ENCODE measurements at regions not wholly inside any gene's neighbourhood (a gene's known extent, or its start where the extent isn't known, plus 50 kb on each side); places are given as distances from the start of the nearest gene placed in this dataset.

DNA sequence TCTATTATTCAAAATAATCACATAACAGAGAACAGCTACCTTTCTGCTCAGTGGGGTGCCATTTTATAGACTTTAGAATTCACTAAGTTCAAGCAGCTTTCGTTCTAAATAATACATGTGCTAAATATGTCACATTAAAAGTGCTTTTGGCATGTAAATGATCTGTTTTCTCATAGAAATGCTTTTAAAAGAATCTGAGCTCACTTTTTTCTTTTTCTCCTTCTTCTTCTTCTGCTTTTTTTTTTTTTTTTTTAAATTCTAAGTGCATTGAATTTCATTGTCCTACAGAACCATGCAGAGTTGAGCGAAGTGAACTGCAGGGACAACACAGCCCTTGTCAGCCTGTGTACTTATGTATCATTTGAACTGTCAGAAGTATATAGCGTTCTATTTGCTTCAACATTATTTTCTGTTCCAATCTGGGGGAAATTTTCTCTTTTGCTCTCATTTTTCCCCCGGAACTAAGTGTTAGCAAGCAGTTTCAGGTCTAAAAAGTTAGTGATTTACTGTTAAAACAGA lies 193.8 kb upstream of the TMCO5A start:
- ChIA-PET POLR2A (no interaction called here), CTCF (no interaction called here)
- Histone ChIP-seq H3K9me2 (no peaks in the 10 kb centered on the region), H3K4me2 (no peak overlapping the region), H4K20me1 (ENCODE audit: insufficient read depth) (no peaks in the 10 kb centered on the region), H3F3A (replicated peaks; ENCODE audit: insufficient read depth) (no peaks in the 10 kb centered on the region), H3K79me2 (ENCODE audit: insufficient read depth) (no peaks in the 10 kb centered on the region), H3K9me3 (no peaks in the 10 kb centered on the region), H3K27ac (ENCODE audit: low read depth in 2 of 2, low read length in 1 of 2) (no peak overlapping the region), H3K4me1 (ENCODE audit: control insufficient read depth in 1 of 2, insufficient read depth in 2 of 2, low read depth in 1 of 2, low read length in 1 of 2) (no peaks in the 10 kb centered on the region; a peak in 2 of 4 replicates), H3K36me3 (replicated peaks in 1 of 2; ENCODE audit: control insufficient read depth in 1 of 2, insufficient read depth in 2 of 2, low read length in 1 of 2) (no peaks in the 10 kb centered on the region), H3K4me3 (ENCODE audit: low read depth in 2 of 2, low read length in 1 of 2) (no peak overlapping the region), H3K9ac (no peak overlapping the region), H3K27me3 (ENCODE audit: insufficient read depth) (no peaks in the 10 kb centered on the region), H2AFZ (ENCODE audit: low read depth) (no peak overlapping the region)
- 74% methylated on average over 4 of the region's 4 CpGs for WGBS (ENCODE audit: low lambda C conversion rate)
- no peak for DNase-seq
- TF ChIP-seq MXI1 (IDR thresholded peaks at IDR 0.05; ENCODE audit: low read depth, low read length) (no peak), TAF1 (IDR thresholded peaks at IDR 0.05; ENCODE audit: borderline replicate concordance, low read depth, low read length) (no peak), MEF2A (IDR thresholded peaks at IDR 0.05; ENCODE audit: borderline replicate concordance, low read depth) (no peak), SIN3A (IDR thresholded peaks at IDR 0.05; ENCODE audit: borderline replicate concordance, low read depth, low read length) (no peak), RCOR1 (IDR thresholded peaks at IDR 0.05; ENCODE audit: low read length) (no peak), ELF1 (IDR thresholded peaks at IDR 0.05) (no peak)
- TF ChIP-seq, protein P1, sequence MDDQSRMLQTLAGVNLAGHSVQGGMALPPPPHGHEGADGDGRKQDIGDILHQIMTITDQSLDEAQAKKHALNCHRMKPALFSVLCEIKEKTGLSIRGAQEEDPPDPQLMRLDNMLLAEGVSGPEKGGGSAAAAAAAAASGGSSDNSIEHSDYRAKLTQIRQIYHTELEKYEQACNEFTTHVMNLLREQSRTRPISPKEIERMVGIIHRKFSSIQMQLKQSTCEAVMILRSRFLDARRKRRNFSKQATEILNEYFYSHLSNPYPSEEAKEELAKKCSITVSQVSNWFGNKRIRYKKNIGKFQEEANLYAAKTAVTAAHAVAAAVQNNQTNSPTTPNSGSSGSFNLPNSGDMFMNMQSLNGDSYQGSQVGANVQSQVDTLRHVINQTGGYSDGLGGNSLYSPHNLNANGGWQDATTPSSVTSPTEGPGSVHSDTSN (IDR thresholded peaks at IDR 0.05) = no peak
- TF ChIP-seq, protein P2, sequence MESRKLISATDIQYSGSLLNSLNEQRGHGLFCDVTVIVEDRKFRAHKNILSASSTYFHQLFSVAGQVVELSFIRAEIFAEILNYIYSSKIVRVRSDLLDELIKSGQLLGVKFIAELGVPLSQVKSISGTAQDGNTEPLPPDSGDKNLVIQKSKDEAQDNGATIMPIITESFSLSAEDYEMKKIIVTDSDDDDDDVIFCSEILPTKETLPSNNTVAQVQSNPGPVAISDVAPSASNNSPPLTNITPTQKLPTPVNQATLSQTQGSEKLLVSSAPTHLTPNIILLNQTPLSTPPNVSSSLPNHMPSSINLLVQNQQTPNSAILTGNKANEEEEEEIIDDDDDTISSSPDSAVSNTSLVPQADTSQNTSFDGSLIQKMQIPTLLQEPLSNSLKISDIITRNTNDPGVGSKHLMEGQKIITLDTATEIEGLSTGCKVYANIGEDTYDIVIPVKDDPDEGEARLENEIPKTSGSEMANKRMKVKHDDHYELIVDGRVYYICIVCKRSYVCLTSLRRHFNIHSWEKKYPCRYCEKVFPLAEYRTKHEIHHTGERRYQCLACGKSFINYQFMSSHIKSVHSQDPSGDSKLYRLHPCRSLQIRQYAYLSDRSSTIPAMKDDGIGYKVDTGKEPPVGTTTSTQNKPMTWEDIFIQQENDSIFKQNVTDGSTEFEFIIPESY (IDR thresholded peaks at IDR 0.05; ENCODE audit: borderline replicate concordance, low read depth) = no peak

- no peak for TF ChIP-seq YY1 (IDR thresholded peaks at IDR 0.05; ENCODE audit: low read depth)
- TF ChIP-seq EP300 (IDR thresholded peaks at IDR 0.05; ENCODE audit: borderline replicate concordance in 1 of 2, low read depth in 1 of 2, low read length in 1 of 2) = no peak
- no peak for TF ChIP-seq FOSL2 (IDR thresholded peaks at IDR 0.05; ENCODE audit: borderline replicate concordance, low read depth)
- TF ChIP-seq NFIC (IDR thresholded peaks at IDR 0.05; ENCODE audit: borderline replicate concordance) = no peak
- TF ChIP-seq MEF2A (IDR thresholded peaks at IDR 0.05; ENCODE audit: borderline replicate concordance, low read depth) = no peak
- no peaks in the 10 kb centered on the region for H3F3A ChIP-seq (replicated peaks; ENCODE audit: insufficient read depth)
- no peak overlapping the region for H3K4me3 ChIP-seq (ENCODE audit: low read depth in 2 of 2, low read length in 1 of 2)
- H3K27ac ChIP-seq (ENCODE audit: low read depth in 2 of 2, low read length in 1 of 2) = no peak overlapping the region
- H2AFZ ChIP-seq (ENCODE audit: low read depth) = no peak overlapping the region
- no peaks in the 10 kb centered on the region; a peak in 1 of 4 replicates for H3K4me1 ChIP-seq (ENCODE audit: control insufficient read depth in 1 of 2, insufficient read depth in 2 of 2, low read depth in 1 of 2, low read length in 1 of 2)
- no peaks in the 10 kb centered on the region for H4K20me1 ChIP-seq (ENCODE audit: insufficient read depth)
- H3K9me2 ChIP-seq = no peaks in the 10 kb centered on the region
- H3K9me3 ChIP-seq = no peaks in the 10 kb centered on the region
- H3K27me3 ChIP-seq (ENCODE audit: insufficient read depth) = no peaks in the 10 kb centered on the region
- no peak for DNase-seq
- no peaks in the 10 kb centered on the region for H3K36me3 ChIP-seq (replicated peaks in 1 of 2; ENCODE audit: control insufficient read depth in 1 of 2, insufficient read depth in 2 of 2, low read length in 1 of 2)
- no peak overlapping the region for H3K9ac ChIP-seq
- H3K4me2 ChIP-seq = no peak overlapping the region
- no peaks in the 10 kb centered on the region for H3K79me2 ChIP-seq (ENCODE audit: insufficient read depth)
- POLR2A ChIA-PET = no interaction called here
- CTCF ChIA-PET = no interaction called here
- 75% methylated on average over 3 of the region's 3 CpGs for WGBS (ENCODE audit: low lambda C conversion rate)
These were observed 190.6 kb upstream of the TMCO5A start for GRCh38 chr15:37743826-37744225.

Data from SK-N-SH (cell line).